ENCODE measurements at regions not wholly inside any gene's neighbourhood (a gene's known extent, or its start where the extent isn't known, plus 50 kb on each side); places are given as distances from the start of the nearest gene placed in this dataset.
"Not testable (repeated sequence)": the region's sequence is repeated elsewhere in the genome, so short reads cannot be mapped to it uniquely, and the experiment has no call there.

DNA sequence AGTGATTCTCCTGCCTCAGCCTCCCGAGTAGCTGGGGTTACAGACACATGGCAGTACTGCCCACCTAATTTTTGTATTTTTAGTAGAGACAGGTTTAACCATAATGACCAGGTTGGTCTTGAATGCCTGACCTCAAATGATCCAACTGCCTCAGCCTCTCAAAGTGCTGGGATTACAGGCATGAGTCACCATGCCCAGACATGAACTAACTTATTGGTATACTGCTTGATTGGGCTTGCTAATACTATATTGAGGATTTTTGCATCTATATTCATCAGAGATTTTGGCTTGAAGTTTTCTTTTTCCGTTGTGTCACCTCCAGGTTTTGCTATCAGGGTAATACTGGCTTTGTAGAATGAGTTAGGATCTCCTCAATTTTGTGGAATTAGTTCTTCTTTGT is 706.1 kb upstream of the HS6ST1 start:
- H3K4me3 Mint-ChIP-seq = no peak overlapping the region
- H3K27ac Mint-ChIP-seq = no peak overlapping the region
- ChIA-PET CTCF (no interaction called here), POLR2A (no interaction called here)
- TF ChIP-seq RORB (CRISPR knock-in tag; IDR thresholded peaks at IDR 0.05) (no peak), MXD4 (CRISPR knock-in tag; IDR thresholded peaks at IDR 0.05; ENCODE audit: borderline replicate concordance) (no peak), ZNF317 (CRISPR knock-in tag; IDR thresholded peaks at IDR 0.05; ENCODE audit: borderline replicate concordance, low read depth) (no peak), ATF1 (CRISPR knock-in tag; IDR thresholded peaks at IDR 0.05) (no peak), GTF2I (CRISPR knock-in tag; conservative IDR thresholded peaks at IDR 0.05) (no peak), SMAD4 (CRISPR knock-in tag; IDR thresholded peaks at IDR 0.05) (no peak), ZNF416 (CRISPR knock-in tag; IDR thresholded peaks at IDR 0.05) (no peak), PRRX2 (CRISPR knock-in tag; IDR thresholded peaks at IDR 0.05) (no peak), TP53 (CRISPR knock-in tag; IDR thresholded peaks at IDR 0.05) (no peak)
- TF ChIP-seq, protein P1, sequence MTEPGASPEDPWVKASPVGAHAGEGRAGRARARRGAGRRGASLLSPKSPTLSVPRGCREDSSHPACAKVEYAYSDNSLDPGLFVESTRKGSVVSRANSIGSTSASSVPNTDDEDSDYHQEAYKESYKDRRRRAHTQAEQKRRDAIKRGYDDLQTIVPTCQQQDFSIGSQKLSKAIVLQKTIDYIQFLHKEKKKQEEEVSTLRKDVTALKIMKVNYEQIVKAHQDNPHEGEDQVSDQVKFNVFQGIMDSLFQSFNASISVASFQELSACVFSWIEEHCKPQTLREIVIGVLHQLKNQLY (CRISPR knock-in tag; IDR thresholded peaks at IDR 0.05) = no peak
- TF ChIP-seq, protein P2, sequence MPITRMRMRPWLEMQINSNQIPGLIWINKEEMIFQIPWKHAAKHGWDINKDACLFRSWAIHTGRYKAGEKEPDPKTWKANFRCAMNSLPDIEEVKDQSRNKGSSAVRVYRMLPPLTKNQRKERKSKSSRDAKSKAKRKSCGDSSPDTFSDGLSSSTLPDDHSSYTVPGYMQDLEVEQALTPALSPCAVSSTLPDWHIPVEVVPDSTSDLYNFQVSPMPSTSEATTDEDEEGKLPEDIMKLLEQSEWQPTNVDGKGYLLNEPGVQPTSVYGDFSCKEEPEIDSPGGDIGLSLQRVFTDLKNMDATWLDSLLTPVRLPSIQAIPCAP (CRISPR knock-in tag; IDR thresholded peaks at IDR 0.05) = no peak
- TF ChIP-seq, protein P3, sequence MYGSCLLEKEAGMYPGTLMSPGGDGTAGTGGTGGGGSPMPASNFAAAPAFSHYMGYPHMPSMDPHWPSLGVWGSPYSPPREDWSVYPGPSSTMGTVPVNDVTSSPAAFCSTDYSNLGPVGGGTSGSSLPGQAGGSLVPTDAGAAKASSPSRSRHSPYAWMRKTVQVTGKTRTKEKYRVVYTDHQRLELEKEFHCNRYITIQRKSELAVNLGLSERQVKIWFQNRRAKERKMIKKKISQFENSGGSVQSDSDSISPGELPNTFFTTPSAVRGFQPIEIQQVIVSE (CRISPR knock-in tag; IDR thresholded peaks at IDR 0.05; ENCODE audit: borderline replicate concordance) = no peak
- TF ChIP-seq, protein P4, sequence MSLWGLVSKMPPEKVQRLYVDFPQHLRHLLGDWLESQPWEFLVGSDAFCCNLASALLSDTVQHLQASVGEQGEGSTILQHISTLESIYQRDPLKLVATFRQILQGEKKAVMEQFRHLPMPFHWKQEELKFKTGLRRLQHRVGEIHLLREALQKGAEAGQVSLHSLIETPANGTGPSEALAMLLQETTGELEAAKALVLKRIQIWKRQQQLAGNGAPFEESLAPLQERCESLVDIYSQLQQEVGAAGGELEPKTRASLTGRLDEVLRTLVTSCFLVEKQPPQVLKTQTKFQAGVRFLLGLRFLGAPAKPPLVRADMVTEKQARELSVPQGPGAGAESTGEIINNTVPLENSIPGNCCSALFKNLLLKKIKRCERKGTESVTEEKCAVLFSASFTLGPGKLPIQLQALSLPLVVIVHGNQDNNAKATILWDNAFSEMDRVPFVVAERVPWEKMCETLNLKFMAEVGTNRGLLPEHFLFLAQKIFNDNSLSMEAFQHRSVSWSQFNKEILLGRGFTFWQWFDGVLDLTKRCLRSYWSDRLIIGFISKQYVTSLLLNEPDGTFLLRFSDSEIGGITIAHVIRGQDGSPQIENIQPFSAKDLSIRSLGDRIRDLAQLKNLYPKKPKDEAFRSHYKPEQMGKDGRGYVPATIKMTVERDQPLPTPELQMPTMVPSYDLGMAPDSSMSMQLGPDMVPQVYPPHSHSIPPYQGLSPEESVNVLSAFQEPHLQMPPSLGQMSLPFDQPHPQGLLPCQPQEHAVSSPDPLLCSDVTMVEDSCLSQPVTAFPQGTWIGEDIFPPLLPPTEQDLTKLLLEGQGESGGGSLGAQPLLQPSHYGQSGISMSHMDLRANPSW (CRISPR knock-in tag; conservative IDR thresholded peaks at IDR 0.05; ENCODE audit: low read depth) = no peak
- TF ChIP-seq, protein P5, sequence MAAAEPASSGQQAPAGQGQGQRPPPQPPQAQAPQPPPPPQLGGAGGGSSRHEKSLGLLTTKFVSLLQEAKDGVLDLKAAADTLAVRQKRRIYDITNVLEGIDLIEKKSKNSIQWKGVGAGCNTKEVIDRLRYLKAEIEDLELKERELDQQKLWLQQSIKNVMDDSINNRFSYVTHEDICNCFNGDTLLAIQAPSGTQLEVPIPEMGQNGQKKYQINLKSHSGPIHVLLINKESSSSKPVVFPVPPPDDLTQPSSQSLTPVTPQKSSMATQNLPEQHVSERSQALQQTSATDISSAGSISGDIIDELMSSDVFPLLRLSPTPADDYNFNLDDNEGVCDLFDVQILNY (CRISPR knock-in tag; IDR thresholded peaks at IDR 0.05) = no peak
- no peaks in the 10 kb centered on the region for H3K27me3 Mint-ChIP-seq (ENCODE audit: low read depth)
- H3K4me1 Mint-ChIP-seq = no peaks in the 10 kb centered on the region
- H3K9me3 Mint-ChIP-seq = peaks cover 50% of the 10 kb centered on the region
- no peaks in the 10 kb centered on the region for H3K36me3 Mint-ChIP-seq
- DNase-seq (ENCODE audit: low spot score) = no peak
- ATAC-seq = no peak

DNA sequence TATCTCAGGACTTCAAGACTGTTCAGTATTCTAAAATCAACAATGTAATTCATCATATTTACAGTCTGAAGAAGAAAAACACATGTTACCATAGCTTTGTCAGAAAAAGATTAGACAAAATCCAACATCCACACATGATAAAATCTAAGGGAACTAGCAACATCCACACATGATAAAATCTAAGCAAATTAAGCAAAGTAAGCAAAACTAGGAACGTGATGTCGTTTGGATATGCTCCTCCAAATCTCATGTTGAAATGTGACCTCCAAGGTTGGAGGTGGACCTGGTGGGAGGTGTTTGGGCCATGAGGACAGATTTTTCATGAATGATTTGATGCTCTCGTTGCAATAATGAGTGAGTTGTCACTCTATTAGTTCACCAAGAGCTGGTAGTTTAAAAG is 717.3 kb upstream of the HS6ST1 start:
- Mint-ChIP-seq H3K27me3 (ENCODE audit: low read depth) (peaks cover 6% of the 10 kb centered on the region), H3K9me3 (peaks cover 27% of the 10 kb centered on the region), H3K27ac (no peak overlapping the region), H3K4me1 (no peaks in the 10 kb centered on the region), H3K36me3 (no peaks in the 10 kb centered on the region), H3K4me3 (no peak overlapping the region)
- DNase-seq (ENCODE audit: low spot score) = no peak
- POLR2A ChIA-PET = interaction anchor here (0.7 kb wide), 1 partner anchor 298 kb away, joined by 3 read pairs; no protein-coding TSS in a partner anchor
- no peak for ATAC-seq
- TF ChIP-seq TP53 (CRISPR knock-in tag; IDR thresholded peaks at IDR 0.05) (no peak), ZNF423 (CRISPR knock-in tag; IDR thresholded peaks at IDR 0.05) (no peak), NR3C1 (CRISPR knock-in tag; conservative IDR thresholded peaks at IDR 0.05; ENCODE audit: low read depth) (no peak), FOXP1 (CRISPR knock-in tag; IDR thresholded peaks at IDR 0.05; ENCODE audit: borderline replicate concordance) (no peak), NR1H2 (CRISPR knock-in tag; IDR thresholded peaks at IDR 0.05) (no peak)
- CTCF ChIA-PET = no interaction called here

DNA sequence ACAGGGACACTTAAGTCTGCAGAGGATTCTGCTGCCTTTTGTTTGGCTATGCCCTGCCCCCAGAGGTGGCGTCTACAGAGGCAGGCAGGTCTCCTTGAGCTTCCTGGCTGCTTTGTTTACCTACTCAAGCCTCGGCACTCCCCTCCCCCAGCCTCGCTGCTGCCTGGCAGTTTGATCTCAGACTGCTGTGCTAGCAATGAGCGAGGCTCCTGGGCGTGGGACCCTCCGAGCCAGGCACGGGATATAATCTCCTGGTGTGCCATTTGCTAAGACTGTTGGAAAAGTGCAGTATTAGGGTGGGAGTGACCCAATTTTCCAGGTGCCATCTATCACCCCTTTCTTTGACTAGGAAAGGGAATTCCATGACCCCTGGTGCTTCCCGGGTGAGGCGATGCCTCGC is 725.0 kb upstream of the HS6ST1 start:
- H3K27me3 Mint-ChIP-seq (ENCODE audit: low read depth) = peaks cover 11% of the 10 kb centered on the region
- ATAC-seq; CTCF ChIA-PET; H3K4me3 Mint-ChIP-seq; DNase-seq (ENCODE audit: low spot score); H3K4me1 Mint-ChIP-seq; POLR2A ChIA-PET; H3K27ac Mint-ChIP-seq: not testable (repeated sequence)
- peaks cover 56% of the 10 kb centered on the region for H3K9me3 Mint-ChIP-seq
- peaks cover 24% of the 10 kb centered on the region for H3K36me3 Mint-ChIP-seq

DNA sequence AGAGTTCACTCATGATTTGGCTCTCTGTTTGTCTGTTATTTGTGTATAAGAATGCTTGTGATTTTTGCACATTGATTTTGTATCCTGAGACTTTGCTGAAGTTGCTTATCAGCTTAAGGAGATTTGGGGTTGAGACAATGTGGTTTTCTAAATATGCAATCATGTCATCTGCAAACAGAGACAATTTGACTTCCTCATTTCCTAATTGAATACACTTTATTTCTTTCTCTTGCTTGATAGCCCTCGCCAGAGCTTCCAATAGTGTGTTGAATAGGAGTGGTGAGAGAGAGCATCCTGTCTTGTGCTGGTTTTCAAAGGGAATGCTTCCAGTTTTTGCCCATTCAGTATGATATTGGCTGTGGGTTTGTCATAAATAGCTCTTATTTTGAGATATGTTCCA is 727.8 kb upstream of the HS6ST1 start:
- CTCF ChIA-PET; H3K4me3 Mint-ChIP-seq; POLR2A ChIA-PET; H3K4me1 Mint-ChIP-seq; H3K27me3 Mint-ChIP-seq (ENCODE audit: low read depth); ATAC-seq; H3K27ac Mint-ChIP-seq; DNase-seq (ENCODE audit: low spot score): not testable (repeated sequence)
- Mint-ChIP-seq H3K36me3 (peaks cover 30% of the 10 kb centered on the region), H3K9me3 (peaks cover 56% of the 10 kb centered on the region)
